HUES6 (cell line): ENCODE measurements at regions not wholly inside any gene's neighbourhood (a gene's known extent, or its start where the extent isn't known, plus 50 kb on each side); places are given as distances from the start of the nearest gene placed in this dataset.

Source experiments
- H3K27ac ChIP-seq: 2 replicates; pipeline ENCODE4 v1.7.0; 2013; ENCODE audit warnings: low read depth, mild to moderate bottlenecking, low read length, inconsistent platforms
- H3K27me3 ChIP-seq: 2 replicates; pipeline ENCODE4 v1.6.1; 2013; ENCODE audit warnings: low read length; ENCODE audit not compliant: control insufficient read depth, insufficient read depth
- H3K36me3 ChIP-seq: 2 replicates; pipeline ENCODE4 v1.6.1; 2013; ENCODE audit warnings: low read length; ENCODE audit not compliant: control insufficient read depth, insufficient read depth
- H3K4me1 ChIP-seq: 2 replicates; pipeline ENCODE4 v1.6.1; 2013; ENCODE audit warnings: low read length; ENCODE audit not compliant: control insufficient read depth, insufficient read depth
- H3K4me3 ChIP-seq: 2 replicates; pipeline ENCODE4 v1.5.1; 2013; ENCODE audit warnings: low read depth, low read length
- H3K9ac ChIP-seq: one replicate; pipeline ENCODE4 v1.6.1; 2013; ENCODE audit warnings: mild to moderate bottlenecking, low read length
- H3K9me3 ChIP-seq: 2 replicates; pipeline ENCODE4 v1.6.1; 2013; ENCODE audit warnings: low read depth, low read length; ENCODE audit not compliant: control insufficient read depth, insufficient read depth

DNA sequence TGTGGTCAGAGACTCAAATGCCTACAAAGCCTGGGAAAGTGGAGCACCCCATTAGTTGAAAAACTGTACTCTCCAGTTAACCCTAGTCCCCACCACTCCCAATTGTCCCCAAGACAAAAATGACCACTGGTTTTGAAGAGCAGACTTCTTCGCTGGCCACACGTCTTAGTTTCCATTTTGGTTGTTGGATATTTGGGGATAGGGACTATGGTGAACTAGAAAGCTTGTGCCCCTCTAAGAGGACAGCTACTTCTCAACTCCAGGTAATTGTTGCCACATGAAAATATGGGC, 109.4 kb upstream of the SPRY4 start:
- Histone ChIP-seq H3K36me3 (no peaks in the 10 kb centered on the region), H3K27ac (no peak overlapping the region), H3K9ac (no peak overlapping the region), H3K9me3 (no peaks in the 10 kb centered on the region), H3K4me3 (no peak overlapping the region), H3K4me1 (peaks cover 23% of the 10 kb centered on the region), H3K27me3 (no peaks in the 10 kb centered on the region)

DNA sequence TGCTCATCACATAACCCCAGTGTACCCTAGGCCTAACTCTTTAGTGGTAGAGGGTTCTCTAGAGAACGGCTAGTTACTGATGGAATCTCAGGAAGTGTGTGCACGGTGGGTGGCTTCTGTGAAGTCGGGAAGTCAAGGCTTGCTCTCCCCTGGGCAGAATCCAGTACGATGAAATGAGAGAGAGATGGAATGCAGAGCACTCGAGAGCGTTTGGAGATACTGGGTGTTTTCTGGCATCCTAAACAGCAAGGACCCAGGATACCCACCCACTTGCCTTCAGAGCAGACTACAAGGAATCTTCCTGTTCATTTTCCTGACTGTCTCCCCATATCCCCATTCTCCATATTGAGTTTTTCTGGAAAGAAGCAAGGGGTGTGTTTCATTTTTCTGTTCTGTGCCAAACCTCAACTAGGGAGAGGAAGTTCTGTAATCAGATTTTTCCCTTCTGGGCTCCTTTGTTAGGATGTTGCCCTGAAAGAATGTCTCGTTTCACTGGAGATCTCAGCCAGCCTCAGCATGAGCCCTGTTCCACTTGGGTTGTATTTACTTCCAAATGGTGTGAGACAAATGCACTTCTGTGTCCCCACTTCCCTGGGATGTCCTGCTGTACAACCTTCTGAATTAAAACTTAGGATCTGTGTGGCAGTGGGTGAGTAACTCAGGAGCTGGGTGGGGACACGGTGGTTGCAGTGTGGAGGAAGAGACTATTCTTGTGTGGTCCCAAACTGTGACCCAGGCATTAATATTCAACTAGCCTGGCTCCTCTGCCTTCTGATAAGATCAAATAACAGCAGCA, 108.9 kb upstream of the SPRY4 start:
- Histone ChIP-seq H3K36me3 (no peaks in the 10 kb centered on the region), H3K27ac (no peak overlapping the region), H3K9me3 (no peaks in the 10 kb centered on the region), H3K9ac (no peak overlapping the region), H3K4me1 (peaks cover 23% of the 10 kb centered on the region), H3K27me3 (no peaks in the 10 kb centered on the region), H3K4me3 (no peak overlapping the region)

DNA sequence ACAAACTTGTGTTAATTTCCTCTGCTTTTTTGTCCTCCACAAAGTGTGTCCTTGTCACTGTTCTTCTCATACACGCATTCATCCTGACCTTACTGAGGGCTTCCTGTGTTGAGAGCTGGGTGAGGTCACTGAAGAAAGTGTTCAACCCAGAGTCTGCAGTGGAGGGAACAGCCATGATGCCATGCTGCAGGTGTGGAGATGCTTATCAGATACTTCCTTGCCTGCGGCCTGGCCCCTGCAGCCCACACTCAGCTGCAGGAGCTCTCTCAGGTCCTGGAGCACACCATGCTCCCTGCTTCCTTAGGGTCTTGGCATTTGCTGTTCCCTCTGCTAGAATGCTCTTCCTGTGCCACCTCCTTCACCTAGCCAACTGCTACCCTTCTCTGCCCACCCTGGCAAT, 108.1 kb upstream of the SPRY4 start:
- Histone ChIP-seq H3K27me3 (no peaks in the 10 kb centered on the region), H3K4me3 (no peak overlapping the region), H3K4me1 (peaks cover 23% of the 10 kb centered on the region), H3K9ac (no peak overlapping the region), H3K9me3 (no peaks in the 10 kb centered on the region), H3K27ac (no peak overlapping the region), H3K36me3 (no peaks in the 10 kb centered on the region)

DNA sequence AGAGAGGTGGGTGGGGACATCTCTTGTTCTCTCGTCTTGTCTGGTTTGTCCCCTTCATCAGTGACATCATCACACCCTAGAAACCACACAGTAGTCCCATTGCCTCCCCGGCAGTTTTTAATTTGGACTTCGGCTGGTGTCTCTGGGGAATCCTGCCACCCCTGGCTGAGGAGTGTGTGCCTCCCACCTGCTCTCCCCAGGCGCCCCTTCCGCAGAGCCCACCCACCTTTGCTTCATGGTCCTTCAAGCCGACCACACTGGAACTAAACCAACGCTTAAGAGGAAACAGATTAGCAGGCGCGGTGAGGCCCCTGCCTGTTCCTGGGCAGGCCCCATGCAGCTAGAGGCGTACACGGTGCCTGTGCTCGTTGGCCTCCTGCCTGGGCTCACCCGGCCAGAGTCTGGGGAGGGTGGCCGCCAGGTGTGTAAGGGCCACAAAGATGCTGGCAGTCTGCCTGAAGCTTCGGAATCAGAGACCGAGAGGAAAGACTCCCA, 107.6 kb upstream of the SPRY4 start:
- Histone ChIP-seq H3K4me3 (no peak overlapping the region), H3K36me3 (no peaks in the 10 kb centered on the region), H3K9ac (no peak overlapping the region), H3K9me3 (no peaks in the 10 kb centered on the region), H3K27me3 (no peaks in the 10 kb centered on the region), H3K27ac (no peak overlapping the region), H3K4me1 (peaks cover 23% of the 10 kb centered on the region)

DNA sequence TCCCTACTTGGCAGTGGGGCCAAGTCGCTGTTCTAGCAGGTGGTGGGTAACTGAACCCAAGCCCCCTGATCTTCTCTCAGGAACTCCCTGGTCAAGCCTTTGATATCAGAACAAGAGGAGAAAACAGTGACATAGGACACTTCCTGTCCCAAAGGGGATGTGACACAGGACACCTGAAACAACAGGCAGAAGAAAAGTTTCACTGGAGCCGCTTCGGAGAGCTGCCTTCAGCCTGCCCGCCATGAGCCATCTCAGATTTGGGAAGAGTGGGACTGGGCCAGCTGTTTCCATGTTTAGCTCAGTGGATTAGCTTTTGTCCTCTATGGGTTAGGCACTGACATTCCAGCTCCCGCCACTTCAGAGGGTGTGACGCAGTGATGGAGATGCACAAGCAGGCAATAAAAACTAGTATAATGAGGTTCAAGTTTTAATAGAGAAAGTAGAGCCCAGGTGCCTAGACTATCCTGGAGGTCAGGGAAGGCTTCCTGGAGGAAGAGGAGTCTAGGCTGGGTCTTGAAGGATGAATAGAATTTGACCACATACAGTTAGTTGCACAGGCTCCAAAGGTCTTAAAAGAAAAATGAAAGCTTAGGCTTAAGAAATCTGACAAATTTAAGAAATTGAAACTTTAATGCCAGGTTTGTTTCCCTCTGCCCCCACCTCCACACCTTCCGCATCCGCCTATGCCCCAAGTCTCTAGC, 104.1 kb upstream of the SPRY4 start:
- H3K4me1 ChIP-seq = peaks cover 27% of the 10 kb centered on the region
- H3K27ac ChIP-seq = no peak overlapping the region
- no peak overlapping the region for H3K4me3 ChIP-seq
- H3K27me3 ChIP-seq = no peaks in the 10 kb centered on the region
- no peaks in the 10 kb centered on the region for H3K36me3 ChIP-seq
- no peaks in the 10 kb centered on the region for H3K9me3 ChIP-seq
- no peak overlapping the region for H3K9ac ChIP-seq

DNA sequence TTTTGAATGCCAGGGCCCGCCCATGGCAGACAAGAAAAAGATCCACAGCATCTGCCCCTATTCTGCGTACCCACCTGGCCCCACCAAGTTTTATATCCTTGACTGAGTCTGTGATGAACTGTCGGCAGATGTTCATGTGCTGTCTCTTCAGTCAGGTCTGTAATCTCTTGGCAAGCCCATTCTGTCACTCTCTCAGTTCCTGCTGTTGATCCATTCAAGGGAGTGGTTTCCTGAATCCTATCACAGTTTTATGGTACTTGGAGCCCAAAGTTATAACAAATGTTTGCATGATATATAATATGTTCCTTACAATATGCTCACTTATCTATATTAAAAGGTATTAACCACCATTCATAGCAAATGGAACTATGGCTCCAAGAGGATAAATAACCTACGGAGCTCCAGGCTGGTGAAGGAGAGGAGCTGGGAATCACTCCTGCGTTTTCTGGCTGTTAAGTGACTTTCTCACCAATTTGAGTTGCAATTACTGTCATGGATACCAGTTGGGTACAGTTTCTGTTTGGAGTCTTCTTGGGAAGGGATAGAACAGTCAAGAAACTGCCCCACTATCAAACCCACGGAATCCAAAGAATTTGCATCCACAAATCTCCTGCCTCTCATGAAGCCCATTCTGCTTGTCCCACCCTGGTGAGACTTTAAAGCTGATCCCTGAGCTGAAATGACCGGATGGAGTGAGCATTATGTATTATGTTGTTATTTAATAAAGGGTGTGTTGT, 103.4 kb upstream of the SPRY4 start:
- Histone ChIP-seq H3K36me3 (no peaks in the 10 kb centered on the region), H3K4me3 (no peak overlapping the region), H3K4me1 (peaks cover 20% of the 10 kb centered on the region), H3K9me3 (no peaks in the 10 kb centered on the region), H3K27me3 (no peaks in the 10 kb centered on the region), H3K27ac (no peak overlapping the region), H3K9ac (no peak overlapping the region)

DNA sequence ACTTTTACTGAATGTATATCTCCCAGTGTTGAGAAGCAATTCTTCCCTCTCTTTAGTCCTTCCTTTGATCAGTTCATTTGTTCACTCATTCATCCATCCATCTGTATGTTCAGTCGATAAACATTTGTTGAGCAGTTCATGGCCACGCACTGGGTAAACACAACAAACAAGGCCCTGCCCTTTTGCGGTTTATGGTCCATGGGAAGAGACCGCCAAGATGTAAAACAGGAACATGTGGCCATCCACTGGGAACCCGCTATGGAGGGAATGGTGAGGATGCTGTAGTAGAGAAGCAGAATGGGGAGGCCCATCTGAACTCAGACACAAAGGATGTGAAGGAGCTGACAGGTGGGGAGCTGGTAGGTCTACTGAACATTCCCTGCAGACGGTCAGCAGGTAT, 102.7 kb upstream of the SPRY4 start:
- H3K36me3 ChIP-seq = no peaks in the 10 kb centered on the region
- H3K27me3 ChIP-seq = no peaks in the 10 kb centered on the region
- H3K27ac ChIP-seq = no peak overlapping the region
- H3K9ac ChIP-seq = no peak overlapping the region
- H3K4me3 ChIP-seq = no peak overlapping the region
- peaks cover 15% of the 10 kb centered on the region for H3K4me1 ChIP-seq
- no peaks in the 10 kb centered on the region for H3K9me3 ChIP-seq

DNA sequence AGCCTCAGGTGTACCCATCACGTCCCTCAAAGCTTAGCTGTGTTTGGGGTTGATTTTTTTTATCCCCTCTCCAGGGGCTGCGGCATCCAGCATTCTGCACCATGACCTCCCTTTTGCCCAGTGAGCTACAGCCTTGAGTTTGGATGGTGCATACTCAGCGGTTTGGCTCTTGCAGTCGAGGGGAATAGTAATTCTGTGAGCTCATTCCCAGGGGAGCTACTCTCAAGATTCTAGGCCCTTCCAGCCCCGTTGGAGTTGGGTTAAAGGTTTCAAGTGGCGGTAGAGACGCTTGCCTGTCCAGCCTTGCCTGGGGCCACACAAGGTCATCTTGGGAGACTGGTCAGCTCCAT, 102.2 kb upstream of the SPRY4 start:
- Histone ChIP-seq H3K4me3 (no peak overlapping the region), H3K36me3 (no peaks in the 10 kb centered on the region), H3K4me1 (peaks cover 13% of the 10 kb centered on the region), H3K9me3 (no peaks in the 10 kb centered on the region), H3K27me3 (no peaks in the 10 kb centered on the region), H3K9ac (no peak overlapping the region), H3K27ac (no peak overlapping the region)

DNA sequence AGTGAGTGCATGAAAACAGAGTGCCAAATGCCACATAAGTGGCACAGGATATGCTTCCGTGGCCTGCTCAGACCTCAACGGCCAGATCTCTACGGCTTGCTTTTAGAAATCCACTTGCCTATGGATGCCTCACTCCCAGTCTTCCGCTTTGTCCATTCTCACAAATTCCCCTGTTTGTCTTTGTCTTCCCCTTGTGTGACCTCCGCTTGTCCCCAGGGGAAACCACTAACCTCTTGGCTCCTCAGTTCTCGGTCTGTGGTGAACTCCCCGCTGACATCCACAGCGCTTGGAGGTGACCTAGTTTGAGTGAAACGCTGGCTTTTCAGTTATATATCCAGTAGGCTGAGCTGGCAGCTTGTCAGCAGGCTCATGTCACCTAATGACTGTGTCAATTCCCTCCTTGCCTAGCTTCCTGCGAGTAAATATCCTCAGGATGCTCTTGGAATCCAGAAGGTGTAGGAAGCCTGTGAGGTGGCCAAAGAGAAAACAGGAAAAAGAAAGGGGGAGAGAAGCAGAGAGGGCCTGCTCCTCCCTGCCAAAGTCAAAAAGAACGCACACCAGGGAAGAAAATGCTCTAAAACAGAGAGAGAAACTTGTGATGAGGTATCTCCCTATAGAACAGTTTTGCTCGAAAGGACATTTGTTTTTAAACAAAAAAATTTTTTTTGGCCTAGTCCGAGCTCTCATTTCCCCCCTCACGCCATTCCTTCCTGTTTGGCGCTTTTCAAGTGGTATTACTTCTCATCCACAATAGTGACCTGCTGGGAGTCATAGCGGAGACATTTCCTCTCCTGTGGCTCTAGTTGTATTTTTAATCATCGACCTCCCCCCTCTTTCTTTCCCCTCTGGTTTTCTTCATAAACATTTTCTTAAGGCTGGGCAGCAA, 101.6 kb upstream of the SPRY4 start:
- no peaks in the 10 kb centered on the region for H3K27me3 ChIP-seq
- no peak overlapping the region for H3K27ac ChIP-seq
- no peak overlapping the region for H3K9ac ChIP-seq
- no peaks in the 10 kb centered on the region for H3K9me3 ChIP-seq
- H3K4me1 ChIP-seq = peaks cover 13% of the 10 kb centered on the region
- H3K36me3 ChIP-seq = no peaks in the 10 kb centered on the region
- H3K4me3 ChIP-seq = no peak overlapping the region

DNA sequence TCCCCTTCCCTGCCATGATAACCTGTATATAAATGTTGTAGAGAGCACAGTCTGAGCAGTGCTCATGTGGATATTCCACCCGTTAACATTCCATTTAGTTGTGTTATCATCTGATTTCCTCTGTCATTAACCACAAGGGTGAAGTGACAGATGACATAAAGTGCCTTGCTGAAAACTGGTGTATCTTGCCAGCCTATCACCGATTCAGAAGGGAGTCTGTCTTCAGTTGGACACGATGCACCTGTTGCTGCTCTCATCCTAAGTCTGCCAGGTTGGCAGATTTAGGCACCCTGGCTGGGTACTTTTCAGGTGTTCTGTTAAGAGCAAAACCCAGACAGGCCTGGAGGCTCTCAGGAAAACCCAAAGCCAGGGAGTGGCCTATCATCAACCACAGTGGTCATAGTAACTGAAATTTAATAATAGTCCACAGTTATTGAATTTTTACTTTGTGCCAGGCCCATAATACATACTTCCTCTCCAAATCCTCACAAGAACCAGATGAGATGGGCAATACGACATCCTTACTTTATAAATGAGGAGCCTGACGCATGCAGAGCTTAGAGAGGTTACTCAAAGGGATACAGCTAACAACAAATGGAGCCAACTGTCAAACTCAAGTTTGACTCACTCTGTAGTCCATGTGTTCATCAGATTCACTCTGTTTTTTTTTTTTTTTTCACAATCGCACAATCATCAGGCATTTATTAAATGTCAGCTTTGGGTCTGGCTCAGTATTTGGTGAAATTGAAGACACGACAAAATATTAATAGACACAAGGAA, 100.7 kb upstream of the SPRY4 start:
- Histone ChIP-seq H3K4me1 (peaks cover 13% of the 10 kb centered on the region), H3K9ac (no peak overlapping the region)

More for the DNA sequence above, 100.7 kb upstream of the SPRY4 start:
- Histone ChIP-seq H3K27me3 (no peaks in the 10 kb centered on the region), H3K9me3 (no peaks in the 10 kb centered on the region), H3K36me3 (no peaks in the 10 kb centered on the region), H3K4me3 (no peak overlapping the region), H3K27ac (no peak overlapping the region)
